Activated T-helper 17 cell treated with anti-CD3 and anti-CD28 coated beads, Interleukin-2, amount 50 U/mL, for 72 hours (primary cell): ENCODE measurements at regions not wholly inside any gene's neighbourhood (a gene's known extent, or its start where the extent isn't known, plus 50 kb on each side); places are given as distances from the start of the nearest gene placed in this dataset.

Experiments used
- ATAC-seq: fragments of 150-1000 bp; cut with Tn5 transposase; replicated peaks from 2 replicates; pipeline ENCODE4 v1.10.0; 2021; ENCODE audit warnings: mild to moderate bottlenecking, moderate library complexity
- H3K27ac Mint-ChIP-seq: one replicate; pipeline ENCODE4 v1.8.0; 2022; ENCODE audit warnings: mixed read lengths
- H3K27me3 Mint-ChIP-seq: one replicate; pipeline ENCODE4 v1.8.0; 2022; ENCODE audit warnings: mixed read lengths
- H3K36me3 Mint-ChIP-seq: one replicate; pipeline ENCODE4 v1.8.0; 2022; ENCODE audit warnings: low read depth, mild to moderate bottlenecking, mixed read lengths
- H3K4me1 Mint-ChIP-seq: one replicate; pipeline ENCODE4 v1.8.0; 2022; ENCODE audit warnings: mixed read lengths
- H3K4me3 Mint-ChIP-seq: one replicate; pipeline ENCODE4 v1.8.0; 2022; ENCODE audit warnings: mild to moderate bottlenecking, mixed read lengths
- H3K9me3 Mint-ChIP-seq: one replicate; pipeline ENCODE4 v1.8.0; 2022; ENCODE audit warnings: mixed read lengths

DNA sequence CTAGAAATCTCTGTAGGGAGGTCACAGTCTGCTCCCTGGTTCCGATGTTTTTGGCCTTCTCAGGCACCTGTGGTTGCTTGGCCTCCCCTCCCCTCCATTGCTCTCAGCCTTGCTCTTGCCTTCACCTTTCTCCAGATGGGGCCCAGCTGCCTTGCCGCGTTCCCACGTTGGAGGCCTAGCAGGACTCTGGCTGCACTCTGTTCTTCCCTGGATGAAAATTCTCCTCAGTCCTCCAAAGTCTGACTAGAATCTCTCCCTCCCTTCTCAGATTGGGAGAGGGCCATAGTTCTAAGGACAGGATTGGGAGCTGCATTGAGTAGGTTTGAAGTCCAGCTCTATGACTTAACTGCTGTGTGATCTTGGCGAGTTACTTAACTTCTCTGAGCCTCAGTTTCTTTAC, 213.7 kb upstream of the HABP2 start:
- Mint-ChIP-seq H3K4me1 (no peaks in the 10 kb centered on the region), H3K4me3 (no peak overlapping the region), H3K27me3 (peaks cover 4% of the 10 kb centered on the region), H3K27ac (no peak overlapping the region), H3K36me3 (no peaks in the 10 kb centered on the region), H3K9me3 (peaks cover 1% of the 10 kb centered on the region)
- ATAC-seq: no peak

DNA sequence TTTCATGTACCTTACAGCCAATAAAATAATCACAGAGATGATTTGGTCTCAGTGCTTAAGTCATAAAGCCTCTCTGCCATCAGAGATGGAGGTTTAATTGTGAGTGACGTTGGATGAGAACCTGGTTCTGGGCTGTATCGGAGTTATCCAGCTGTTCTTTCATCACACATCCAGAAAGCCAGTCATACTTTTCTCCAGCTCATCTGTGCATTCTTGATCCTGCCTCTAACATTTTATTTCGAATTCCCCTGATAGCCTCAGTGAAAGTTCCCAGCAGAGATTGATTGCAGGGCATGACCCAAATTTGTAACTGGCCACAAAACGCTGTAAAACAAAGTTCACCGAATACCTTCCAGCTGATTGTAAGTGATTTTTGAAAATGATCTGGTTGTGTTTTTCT, 212.6 kb upstream of the HABP2 start:
- no peak overlapping the region for H3K27ac Mint-ChIP-seq
- no peak for ATAC-seq
- H3K4me3 Mint-ChIP-seq: no peak overlapping the region
- peaks cover 3% of the 10 kb centered on the region for H3K27me3 Mint-ChIP-seq
- H3K9me3 Mint-ChIP-seq: no peaks in the 10 kb centered on the region
- H3K36me3 Mint-ChIP-seq: no peaks in the 10 kb centered on the region
- H3K4me1 Mint-ChIP-seq: no peaks in the 10 kb centered on the region

DNA sequence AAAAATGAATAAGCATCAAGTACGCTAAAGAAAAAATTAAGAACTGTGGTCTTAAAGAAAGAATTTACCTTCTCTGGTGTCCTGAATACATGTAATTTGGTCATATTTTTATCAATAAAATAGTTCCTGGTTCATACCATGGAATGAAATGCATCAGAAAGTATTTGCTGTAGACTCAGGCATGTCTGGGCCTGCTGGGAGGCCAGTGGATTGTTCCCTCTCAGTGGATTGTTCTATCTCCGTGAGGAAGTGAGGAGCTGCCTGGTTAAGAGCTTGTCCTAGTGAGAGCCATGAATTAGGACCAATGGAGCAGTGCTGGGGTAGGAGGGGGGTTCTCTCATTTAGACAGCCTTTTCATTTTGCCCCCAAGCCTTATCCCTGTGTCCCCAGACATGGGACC, 211.7 kb upstream of the HABP2 start:
- Mint-ChIP-seq H3K4me3 (no peak overlapping the region), H3K4me1 (no peaks in the 10 kb centered on the region), H3K9me3 (no peaks in the 10 kb centered on the region), H3K27me3 (peaks cover 3% of the 10 kb centered on the region), H3K36me3 (no peaks in the 10 kb centered on the region), H3K27ac (no peak overlapping the region)
- no peak for ATAC-seq

DNA sequence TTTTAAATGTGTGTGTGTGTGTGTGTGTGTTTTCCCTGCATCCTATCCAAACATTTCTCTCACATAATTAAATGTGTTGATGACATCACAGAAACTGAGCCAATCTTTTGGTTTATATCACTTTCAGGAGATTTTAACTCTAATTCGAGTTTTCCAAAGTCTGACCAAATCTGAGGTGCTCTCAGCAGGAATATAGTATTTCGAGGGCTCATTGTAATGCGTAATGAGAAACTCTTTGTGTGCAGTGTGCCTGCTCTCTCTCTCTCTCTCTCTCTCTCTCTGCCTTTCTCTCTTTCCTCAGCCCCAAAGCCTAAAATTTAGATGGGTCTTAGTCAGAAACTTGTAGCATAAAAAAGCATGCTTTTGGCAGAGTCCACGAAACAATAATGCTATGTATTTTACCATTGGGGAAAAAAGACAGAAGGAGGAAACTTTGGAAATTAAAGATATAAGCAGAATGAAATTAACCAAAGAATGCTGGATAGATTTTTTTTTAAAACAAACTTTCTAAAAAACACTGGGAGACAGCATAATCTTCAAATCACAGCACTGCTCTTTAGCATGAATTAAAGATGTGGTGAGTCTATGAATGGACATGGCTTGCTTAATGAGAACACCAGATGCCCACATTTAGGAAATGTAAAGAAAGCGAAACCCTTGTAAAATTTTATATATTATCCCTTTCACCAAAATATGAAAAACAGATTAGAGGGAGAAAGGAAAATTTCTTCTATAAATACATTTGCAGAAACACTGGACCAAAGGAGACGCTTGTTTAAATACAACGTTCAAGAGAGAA, 206.8 kb upstream of the HABP2 start:
- Mint-ChIP-seq H3K27ac (no peak overlapping the region), H3K9me3 (no peaks in the 10 kb centered on the region), H3K4me1 (no peaks in the 10 kb centered on the region), H3K27me3 (peaks cover 6% of the 10 kb centered on the region), H3K36me3 (no peaks in the 10 kb centered on the region), H3K4me3 (no peak overlapping the region)
- ATAC-seq: no peak

DNA sequence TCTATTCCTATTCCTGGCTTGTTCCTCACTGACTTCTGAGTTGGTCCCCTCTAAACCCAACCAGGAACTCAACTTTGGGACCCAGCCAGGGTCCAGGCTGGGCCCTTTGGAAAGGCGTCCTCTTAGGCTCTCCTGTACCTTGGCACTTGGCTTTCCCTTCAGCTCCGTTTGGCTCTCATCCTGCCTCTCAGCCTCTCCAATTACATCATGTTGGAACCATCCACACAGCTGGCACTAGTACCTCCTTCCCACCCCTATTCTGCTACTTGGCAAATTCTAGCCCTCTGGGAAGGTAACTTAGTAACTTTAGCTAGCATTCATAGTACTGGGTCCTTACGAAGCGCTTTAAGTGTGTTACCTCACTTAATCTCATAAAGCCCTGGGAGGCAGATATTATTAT, 205.3 kb upstream of the HABP2 start:
- Mint-ChIP-seq H3K36me3 (no peaks in the 10 kb centered on the region), H3K9me3 (no peaks in the 10 kb centered on the region), H3K27me3 (peaks cover 3% of the 10 kb centered on the region), H3K4me1 (no peaks in the 10 kb centered on the region), H3K27ac (no peak overlapping the region), H3K4me3 (no peak overlapping the region)
- no peak for ATAC-seq

DNA sequence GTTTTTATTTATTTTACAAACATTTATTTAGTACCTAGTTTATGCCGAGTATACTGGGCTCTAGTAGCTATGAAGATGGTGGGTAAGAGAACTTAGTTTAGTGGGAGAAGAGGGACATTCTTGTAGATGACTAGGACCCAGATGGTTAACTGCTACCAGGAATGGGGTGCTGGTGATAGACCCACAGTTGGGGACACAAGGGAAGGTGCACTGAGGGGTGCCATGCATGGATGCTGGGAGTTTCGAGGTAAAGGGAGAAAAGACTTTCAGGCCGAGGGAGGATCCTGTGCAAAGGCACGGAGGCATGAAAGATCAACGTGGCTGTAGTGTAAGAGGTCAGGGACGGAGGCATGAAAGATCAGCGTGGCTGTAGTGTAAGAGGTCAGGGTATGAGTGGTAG, 204.2 kb upstream of the HABP2 start:
- Mint-ChIP-seq H3K36me3 (no peaks in the 10 kb centered on the region), H3K27ac (no peak overlapping the region), H3K9me3 (no peaks in the 10 kb centered on the region), H3K27me3 (peaks cover 3% of the 10 kb centered on the region), H3K4me3 (no peak overlapping the region), H3K4me1 (no peaks in the 10 kb centered on the region)
- ATAC-seq: no peak

DNA sequence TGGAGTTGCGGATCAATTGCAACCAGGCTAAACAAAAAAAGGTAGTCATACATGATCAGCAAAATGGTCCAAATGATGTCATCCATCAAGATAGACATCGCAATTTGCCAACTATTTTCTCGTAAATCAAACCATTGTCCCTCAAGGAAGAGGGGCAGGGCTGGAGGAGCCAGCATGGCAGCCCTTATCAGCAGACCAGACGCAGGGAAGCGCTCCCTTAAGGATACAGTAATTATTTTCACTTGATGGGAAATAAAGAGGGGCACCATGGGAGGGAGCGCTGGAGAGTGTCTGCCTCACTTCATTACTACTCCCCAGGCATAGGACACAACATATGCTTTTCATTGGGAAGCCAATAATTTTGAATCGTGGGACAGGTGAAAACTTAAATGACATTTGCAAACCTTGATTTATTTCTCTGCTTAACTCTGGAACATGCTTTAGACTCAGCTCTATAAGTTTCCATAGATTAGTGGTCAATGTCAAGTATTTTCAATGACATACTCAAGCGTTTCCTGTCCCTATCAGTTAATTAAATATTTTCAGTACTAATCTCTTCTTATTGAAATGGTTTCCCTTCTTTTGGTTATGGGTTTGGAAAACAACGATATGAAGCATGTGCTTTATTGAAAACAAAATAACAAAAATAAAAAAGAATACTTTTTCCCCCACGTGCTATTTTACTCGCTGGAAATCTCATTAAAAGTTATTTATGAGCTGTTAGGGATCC, 202.4 kb upstream of the HABP2 start:
- H3K4me1 Mint-ChIP-seq: no peaks in the 10 kb centered on the region
- no peak for ATAC-seq
- H3K36me3 Mint-ChIP-seq: no peaks in the 10 kb centered on the region
- no peak overlapping the region for H3K4me3 Mint-ChIP-seq
- H3K9me3 Mint-ChIP-seq: no peaks in the 10 kb centered on the region
- H3K27me3 Mint-ChIP-seq: peaks cover 6% of the 10 kb centered on the region
- H3K27ac Mint-ChIP-seq: no peak overlapping the region

DNA sequence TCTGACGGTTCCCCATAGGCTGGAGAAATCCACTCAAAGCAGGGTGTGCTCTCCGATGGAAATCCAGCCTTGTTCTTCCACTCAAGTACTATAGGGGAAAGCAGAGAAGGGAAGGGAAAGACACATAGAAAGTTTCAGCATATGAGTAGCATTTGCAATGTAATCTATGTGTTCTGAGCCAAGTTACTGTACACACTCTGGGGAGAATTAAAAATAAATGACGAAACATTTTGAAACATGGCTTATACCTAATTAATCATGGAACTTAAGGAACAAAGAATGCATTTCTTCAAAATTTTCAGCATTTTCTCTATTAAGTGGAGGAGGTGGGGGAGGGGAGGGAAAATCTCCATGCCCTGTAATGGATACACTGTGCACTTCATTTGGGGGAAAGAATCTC, 198.1 kb upstream of the HABP2 start:
- H3K36me3 Mint-ChIP-seq: no peaks in the 10 kb centered on the region
- H3K4me3 Mint-ChIP-seq: no peak overlapping the region
- H3K27me3 Mint-ChIP-seq: peaks cover 4% of the 10 kb centered on the region
- no peaks in the 10 kb centered on the region for H3K4me1 Mint-ChIP-seq
- no peak for ATAC-seq
- no peaks in the 10 kb centered on the region for H3K9me3 Mint-ChIP-seq
- H3K27ac Mint-ChIP-seq: no peak overlapping the region

DNA sequence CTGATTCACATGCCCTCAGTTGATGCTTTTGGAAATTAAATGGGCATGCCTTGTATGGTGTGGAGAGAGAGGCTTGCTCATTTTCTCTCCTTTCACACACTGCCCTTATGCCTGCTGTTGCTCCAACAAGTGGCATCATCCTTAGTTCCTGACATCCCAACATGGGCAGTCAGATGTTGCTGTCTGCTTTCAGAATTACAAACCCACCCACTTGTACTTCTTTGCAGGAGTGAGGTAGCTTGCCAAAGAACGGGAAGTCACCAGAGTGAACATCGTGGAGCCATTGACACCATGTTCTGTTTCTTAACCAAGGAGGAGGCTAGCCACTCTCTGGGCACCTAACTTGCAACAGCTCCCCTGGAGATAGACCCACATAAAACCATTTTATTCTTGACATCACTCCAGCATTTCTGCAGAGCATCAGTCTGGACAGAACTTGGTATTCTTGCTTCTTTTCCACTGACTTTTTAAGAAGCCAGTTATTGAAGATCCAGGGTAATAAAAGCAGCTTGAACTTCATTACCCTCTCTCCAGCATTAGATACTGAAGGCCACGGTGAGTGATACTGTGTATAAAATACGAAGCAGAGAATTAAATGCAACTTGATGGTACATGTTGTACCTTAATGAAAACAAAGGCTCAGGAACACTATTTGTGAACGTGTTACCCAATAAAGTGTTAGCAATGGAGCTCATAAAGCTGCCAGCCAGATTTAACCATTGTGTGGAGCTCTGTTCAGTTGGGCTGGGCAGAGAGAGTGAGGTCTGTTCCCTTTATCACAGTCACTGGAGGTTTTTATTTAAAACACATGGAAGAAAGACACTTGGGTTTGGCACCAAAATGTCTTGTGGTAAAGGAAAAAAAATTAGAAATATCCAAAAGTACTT, 195.8 kb upstream of the HABP2 start:
- Mint-ChIP-seq H3K4me3 (no peak overlapping the region), H3K9me3 (no peaks in the 10 kb centered on the region), H3K27ac (no peak overlapping the region), H3K27me3 (peaks cover 10% of the 10 kb centered on the region), H3K36me3 (no peaks in the 10 kb centered on the region), H3K4me1 (no peaks in the 10 kb centered on the region)
- no peak for ATAC-seq

DNA sequence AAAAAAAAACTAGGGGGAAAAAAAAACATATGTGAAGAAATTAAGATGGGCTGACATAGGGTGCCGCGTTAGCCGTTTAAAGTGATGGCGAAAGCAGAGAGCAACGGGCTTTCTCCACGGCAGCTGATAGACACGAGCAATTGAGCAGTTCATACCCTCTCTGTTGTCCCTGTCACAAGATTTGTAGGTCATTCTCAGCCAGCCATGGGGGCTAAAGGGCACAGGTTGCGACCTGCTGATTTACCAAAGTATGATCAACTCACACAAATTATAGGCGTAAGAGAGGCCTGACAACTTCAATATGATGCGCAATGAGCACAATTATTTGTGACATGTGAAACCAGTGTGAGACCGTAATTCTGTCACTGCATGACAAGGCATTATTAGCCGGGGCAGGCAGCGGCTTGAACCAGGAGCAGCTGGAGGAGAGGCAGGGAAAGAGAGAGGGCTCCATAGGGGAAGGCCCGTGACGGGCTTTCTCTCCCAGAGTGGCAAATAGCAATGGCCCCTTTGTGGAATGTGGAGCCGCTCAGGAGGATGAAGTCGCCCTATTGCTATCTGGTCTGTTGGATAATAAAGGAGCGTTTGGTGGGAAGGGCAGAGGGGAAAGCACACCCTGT, 195.1 kb upstream of the HABP2 start:
- Mint-ChIP-seq H3K27ac (no peak overlapping the region), H3K27me3 (peaks cover 14% of the 10 kb centered on the region), H3K36me3 (no peaks in the 10 kb centered on the region), H3K9me3 (no peaks in the 10 kb centered on the region), H3K4me1 (no peaks in the 10 kb centered on the region), H3K4me3 (no peak overlapping the region)
- no peak for ATAC-seq

DNA sequence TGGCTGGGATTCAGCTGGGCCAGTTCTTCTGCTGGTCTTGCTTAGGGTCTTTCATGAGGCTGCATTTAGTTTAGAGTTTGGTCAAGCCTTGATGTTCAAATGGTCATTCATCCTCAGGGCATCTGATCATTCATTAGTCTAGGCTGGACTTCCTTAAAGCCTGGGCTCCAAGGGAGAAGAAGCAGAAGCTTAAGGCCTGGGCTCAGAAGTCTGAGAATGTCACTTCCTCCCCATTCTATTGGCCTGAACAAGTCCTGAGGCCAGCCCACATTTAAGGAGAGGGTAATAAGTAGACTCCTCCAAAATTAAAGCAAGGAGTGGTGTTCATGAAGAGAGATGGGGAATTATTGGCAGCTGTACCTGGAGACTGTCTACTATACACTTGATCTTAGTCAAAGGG, 193.2 kb upstream of the HABP2 start:
- Mint-ChIP-seq H3K36me3 (no peaks in the 10 kb centered on the region), H3K27ac (no peak overlapping the region), H3K27me3 (peaks cover 15% of the 10 kb centered on the region), H3K4me3 (no peak overlapping the region), H3K4me1 (no peaks in the 10 kb centered on the region), H3K9me3 (no peaks in the 10 kb centered on the region)
- ATAC-seq: no peak

DNA sequence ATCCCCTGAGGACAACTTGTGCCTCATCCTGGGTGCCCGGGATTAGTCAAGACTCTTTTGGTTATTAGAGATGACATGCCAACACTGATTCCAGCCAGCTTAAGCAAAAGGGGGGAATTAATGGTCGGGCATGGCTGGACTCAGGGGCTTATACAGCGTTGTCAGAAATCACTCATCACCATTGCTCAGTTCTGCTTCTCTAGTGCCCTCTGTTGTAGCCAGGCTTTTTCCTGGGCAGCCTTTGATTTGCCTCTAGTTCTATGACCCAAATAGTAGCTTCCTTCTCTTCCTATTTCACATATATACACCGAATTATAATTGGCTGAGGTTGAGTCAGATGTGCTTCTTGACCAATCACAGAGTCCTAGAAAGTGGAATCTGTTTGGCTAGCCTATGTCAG, 192.0 kb upstream of the HABP2 start:
- Mint-ChIP-seq H3K27me3 (peaks cover 14% of the 10 kb centered on the region), H3K4me3 (no peak overlapping the region), H3K27ac (no peak overlapping the region), H3K9me3 (no peaks in the 10 kb centered on the region), H3K4me1 (no peaks in the 10 kb centered on the region), H3K36me3 (no peaks in the 10 kb centered on the region)
- no peak for ATAC-seq

DNA sequence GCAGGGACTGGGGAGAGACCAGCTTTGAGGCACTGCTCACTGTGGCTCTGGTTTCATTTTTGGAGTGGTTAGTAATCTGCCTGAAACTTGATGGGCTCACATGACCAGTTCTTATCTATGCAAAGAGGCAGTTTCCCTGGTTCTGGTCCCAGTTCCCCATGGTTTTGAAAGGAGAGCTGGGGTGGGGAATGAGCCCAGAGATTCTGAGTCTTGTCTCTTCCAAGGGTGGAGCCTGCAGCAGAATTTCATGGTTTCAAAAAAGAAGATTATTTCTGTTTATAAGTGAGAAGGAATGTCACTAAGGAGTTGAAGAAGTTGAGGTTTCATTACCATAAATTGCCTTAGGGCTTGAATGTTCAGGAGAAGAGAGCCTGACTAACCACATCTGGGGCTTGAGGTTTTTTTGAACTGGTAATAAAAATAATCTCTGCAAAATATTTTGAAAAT, 190.2 kb upstream of the HABP2 start:
- Mint-ChIP-seq H3K4me3 (no peak overlapping the region), H3K27ac (no peak overlapping the region), H3K9me3 (peaks cover 4% of the 10 kb centered on the region), H3K4me1 (no peaks in the 10 kb centered on the region), H3K27me3 (peaks cover 17% of the 10 kb centered on the region), H3K36me3 (no peaks in the 10 kb centered on the region)
- ATAC-seq: no peak

DNA sequence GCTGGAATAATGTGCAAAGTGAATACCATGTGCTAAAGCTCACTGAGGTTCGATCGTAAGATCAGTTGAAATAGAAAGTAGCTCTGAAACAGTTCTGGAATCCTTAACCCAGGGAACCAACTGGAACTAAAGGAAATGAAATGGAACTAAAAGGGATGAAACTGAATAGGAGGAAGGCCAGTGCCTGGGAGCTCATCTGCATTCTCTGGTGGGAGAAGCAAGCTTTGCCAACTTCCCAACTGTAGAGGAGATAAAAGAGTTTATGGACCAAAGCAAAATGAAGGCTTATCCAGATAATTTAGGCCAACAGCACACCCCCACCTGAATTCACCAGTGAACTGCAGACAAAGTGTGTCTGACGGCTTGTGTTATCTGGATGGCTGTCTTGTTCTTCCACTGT, 188.6 kb upstream of the HABP2 start:
- no peaks in the 10 kb centered on the region for H3K4me1 Mint-ChIP-seq
- no peak overlapping the region for H3K4me3 Mint-ChIP-seq
- H3K27ac Mint-ChIP-seq: no peak overlapping the region
- H3K9me3 Mint-ChIP-seq: peaks cover 4% of the 10 kb centered on the region
- no peak for ATAC-seq
- H3K27me3 Mint-ChIP-seq: peaks cover 20% of the 10 kb centered on the region
- H3K36me3 Mint-ChIP-seq: no peaks in the 10 kb centered on the region
